Kasumi-1 (cell line): ENCODE measurements at regions not wholly inside any gene's neighbourhood (a gene's known extent, or its start where the extent isn't known, plus 50 kb on each side); places are given as distances from the start of the nearest gene placed in this dataset.

Experiments used
- DNase-seq, 2 experiments: peaks; one replicate each; lab custom pipeline; 2025; lab: John Stamatoyannopoulos, UW

DNA sequence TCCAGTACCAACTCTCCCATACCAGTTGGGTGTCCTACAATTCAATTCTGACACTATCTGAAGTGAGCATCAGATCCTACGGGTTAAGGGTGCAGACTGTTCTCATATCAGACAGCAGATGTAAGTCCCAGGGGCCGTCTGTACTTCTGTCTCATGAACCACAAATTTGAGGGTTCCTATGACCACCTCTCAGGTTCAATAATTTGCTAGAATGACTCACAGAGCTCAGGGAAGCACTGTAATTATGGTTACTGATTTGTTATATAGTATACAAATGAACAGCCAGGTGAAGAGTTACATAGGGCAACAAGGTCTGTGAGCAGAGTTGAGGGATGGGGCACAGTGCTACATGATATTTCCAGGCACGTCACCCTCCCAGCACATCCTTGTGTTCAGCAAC lies 499.1 kb downstream of the DMAC1 start:
- DNase-seq, result no peak

DNA sequence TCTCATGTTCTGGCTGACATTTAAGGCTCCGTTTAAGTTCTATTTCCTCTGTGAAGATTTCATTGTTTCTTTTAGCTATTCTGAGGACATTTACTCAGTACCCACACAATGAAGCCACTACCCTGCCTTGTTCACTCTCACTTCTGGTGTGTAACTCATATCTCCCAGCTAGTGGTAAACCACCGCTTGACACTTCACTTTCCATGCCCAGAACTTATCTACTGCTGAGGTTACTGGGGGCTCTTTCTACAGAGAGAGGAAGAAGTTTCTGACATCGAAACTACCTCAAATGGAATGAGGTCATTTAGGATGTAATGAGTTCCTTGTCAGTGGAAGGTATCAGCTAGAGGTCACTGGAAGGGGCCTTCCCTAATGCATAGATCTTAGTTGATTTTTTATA lies 501.5 kb downstream of the DMAC1 start:
- no peak for DNase-seq

DNA sequence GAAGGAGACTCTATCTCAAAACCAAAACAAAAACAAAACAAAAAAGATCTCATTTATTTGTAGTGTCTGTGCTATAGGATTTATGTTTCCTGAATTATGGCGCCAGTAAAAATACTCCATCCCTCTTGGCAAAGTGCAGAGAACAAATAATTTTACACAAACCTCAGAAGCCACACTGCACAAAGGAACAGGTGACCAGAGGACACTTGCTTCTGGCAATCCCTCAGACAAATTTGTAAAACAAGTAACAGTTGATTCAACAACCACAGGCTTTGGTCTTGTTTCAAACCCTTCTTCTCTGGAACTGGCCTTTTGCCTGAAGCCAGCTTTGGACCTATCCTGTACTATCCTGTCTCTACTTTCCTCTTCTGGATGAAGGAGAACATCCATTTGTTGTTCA lies 502.1 kb downstream of the DMAC1 start:
- no peak for DNase-seq

DNA sequence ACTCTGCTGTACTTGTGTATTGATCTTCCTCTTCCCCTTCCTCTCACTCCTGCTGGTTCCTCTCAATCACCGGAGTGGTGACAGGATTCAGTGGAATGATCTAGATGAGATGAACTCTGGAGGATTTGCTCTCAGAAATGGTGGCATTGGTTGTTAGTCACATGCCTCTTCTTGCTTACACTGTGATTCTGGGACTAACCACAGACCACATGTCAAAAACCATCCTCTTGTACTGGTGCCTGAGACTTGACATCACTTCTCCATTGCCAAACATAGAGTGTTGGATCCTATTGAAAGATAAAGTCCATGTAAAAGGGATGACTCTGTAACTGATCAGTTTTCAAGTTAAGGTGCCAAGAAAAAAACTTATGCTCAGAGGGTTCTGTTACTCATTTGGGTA lies 506.5 kb downstream of the DMAC1 start:
- no peak for DNase-seq

DNA sequence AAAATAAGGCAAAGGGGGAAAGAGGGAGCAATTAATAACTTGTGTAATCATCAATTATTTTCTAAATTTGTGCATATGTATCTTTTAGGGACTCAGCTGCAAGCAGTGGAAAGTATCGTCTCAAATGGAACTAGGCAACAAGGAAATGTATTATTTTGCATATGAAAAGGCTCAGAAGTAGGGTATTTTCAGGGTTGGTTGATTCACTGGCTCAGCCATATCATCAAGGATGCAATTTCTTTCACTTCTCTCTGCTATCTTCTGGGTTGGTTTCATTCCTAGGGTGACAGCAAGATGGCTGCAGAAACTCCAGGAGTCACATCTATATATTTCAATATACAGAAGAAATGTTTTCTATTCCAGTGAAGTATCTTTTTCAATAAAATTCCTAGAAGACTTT lies 509.8 kb downstream of the DMAC1 start:
- DNase-seq, result no peak

DNA sequence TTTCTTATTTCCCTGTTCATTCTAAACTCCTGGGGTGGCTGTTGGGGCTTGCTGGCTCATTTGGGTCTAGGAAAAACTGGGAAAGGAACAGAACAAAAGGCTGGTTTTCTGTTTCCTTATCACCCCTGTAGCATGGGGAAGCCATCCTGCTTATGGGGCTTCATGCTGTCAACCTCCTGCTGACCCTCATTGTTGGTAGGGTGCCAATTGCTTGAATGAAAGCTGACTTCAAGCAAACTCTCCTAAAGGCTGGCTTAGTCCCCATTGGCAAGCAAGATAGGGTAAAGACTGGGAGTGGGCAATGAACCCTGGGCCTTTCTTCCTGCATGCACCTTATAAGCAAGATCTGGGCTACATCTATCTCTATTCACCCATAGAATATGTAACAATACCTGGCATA lies 511.6 kb downstream of the DMAC1 start:
- DNase-seq, result no peak

DNA sequence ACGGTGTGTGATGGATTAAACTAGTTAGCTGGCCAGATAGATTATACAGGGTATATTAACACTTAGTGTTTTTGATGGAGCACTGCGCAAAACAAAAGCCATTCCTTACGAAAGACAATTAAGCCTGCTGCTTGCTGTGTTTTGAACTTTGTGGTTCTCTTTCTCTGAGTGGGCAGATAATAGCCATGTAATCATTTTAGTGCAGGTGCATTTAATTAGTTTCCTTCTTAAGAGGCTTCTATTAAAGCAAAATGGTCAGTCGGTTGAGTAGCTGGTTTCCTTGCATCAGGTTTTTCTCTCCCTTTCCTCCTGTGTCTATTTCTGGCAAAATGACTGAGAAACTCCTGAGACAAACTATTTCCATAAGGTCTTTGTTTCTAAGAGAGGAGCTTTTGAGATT lies 512.5 kb downstream of the DMAC1 start:
- no peak for DNase-seq

DNA sequence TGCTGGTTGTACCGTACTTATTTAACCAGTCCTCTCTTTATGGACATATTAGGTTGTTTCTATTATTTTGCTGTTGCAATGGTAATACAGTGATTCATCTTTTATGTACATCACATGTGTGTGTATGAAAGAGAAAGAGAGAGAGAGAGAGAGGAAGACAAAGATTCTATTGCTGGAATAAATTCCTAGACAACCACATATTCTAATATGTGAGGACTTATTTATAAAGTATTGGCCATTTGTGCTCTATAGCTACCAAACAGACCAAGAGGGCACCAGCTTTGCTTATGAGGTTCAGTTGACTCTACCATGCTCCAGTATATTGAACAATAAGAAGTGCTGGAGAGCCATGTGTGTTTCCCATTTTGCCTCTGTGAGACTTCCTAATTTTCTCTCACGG lies 513.5 kb downstream of the DMAC1 start:
- DNase-seq, result no peak

DNA sequence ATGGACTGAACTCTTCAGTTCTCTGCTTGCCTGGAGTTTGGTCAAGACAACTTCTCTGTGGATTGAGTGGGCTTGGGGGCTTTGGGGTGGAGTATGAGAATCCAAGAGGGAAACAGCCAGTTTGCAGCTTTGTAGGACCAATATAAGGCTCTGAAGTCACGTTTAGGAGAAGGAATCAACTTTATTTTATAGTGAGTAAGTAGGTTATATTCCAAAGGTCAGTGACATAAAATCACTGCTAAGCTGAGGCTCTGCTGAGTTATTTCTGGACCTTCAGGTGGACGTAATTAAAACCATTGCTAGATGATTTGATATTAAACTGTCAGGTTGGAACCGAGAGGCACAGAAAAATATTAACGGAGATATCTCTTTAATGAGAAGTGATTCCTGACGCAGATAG lies 514.4 kb downstream of the DMAC1 start:
- DNase-seq, result no peak

DNA sequence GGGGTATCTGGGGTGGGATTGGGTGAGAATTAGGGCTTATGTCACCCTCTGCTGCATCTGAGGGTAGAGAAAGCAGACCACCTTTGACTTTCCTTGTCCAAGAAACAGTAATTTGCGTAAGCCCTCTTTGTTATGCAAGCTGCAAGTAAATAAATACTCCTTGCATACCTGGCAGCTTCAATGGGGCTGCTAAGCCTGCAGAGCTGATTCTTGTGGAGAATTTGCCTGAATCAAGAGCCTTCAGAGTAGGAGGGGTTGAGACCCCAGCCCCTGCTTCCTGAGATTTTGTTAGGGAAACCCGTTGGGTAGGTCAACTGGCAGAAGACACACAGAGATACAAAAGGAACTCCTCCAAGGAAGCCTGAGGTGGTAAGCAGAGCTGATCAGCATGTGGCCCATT lies 515.1 kb downstream of the DMAC1 start:
- DNase-seq, result no peak

DNA sequence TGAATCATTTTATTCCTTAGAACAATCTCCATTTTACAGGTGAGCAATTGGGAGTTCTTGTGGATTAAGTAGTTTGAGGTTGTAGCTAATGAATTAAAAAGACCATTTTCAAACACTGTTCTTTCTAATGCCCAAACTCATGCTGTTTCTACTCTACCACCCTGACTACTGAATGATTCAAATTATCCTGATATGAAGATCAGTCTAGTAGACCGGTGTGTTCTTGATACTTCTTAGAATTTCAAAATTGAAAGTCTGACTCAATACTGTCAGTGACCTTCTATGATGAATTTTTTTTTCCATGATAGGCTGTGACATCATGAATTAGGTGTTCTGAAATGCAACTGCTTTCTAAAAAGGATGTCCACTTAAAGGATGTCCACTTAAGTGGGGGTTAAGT lies 515.5 kb downstream of the DMAC1 start:
- DNase-seq, result no peak

DNA sequence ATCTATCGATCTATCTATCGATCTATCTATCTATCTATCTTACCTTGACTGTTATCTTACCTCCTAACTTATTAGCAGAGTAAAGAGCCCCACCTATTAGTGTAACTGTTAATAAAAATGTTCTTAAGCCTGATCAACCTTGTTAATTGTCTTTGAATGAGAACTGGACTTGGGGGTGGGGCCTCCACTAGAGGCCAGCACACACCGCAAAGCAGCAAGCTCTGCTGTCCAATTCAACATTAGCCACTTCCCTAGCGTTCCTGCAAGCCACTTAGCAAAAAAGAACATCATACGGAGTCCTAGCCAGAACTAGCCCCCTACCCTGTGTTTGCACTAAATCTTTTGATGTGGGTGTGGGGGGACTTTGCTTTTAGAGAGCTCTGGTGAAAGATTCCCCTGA lies 515.8 kb downstream of the KDM4C start:
- DNase-seq, result no peak

DNA sequence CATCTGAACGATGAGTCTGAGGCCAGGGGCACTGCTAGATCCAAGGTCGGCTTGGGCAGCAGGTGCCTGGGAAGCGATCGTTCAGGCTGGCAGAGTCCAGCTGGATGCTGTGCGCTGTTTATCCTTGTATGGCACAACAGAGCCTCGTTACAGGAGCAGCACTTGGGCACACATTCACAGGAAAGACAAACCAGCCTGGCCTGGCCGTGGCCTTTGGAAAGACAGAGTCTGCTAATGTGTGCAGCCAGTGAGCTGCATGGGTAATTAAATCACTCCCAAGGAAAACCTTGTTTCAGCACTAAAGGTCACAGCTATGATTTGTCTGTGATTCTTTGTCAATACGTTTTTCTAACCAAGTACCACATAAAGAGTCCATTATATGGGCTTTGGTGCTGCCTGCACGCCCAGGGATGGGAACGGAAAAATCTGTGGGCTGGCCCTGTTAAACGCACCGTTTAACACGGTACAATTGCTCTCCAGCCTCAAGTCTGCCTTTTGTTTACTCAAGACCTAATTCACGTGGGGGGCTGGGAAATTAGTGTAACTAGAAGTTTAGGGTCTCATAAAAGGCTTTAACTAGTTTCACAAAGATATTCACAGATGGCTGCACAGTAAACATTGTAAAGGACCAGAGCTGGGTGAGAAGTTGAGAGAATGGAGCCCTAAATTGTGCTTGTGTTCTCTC lies 509.3 kb downstream of the KDM4C start:
- DNase-seq, result no peak

DNA sequence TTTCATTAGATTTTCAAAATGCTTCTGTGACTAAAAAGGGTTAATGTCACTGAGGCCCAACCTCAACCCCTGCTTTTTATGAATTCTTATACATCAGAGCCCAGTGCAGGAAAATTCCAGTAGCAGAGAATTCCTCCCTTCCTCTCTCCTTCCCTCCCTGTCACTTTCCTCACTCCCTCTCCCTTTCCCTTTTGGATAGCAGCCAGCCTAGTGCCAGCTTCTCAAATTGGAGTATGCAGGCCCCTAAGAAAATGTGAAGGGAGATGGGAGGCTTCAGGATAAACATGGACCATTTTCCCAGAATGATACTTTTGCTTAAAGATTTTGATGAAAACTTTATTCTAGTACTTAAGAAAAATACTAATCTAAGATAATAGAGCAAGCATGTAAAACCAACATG lies 507.4 kb downstream of the KDM4C start:
- DNase-seq, result no peak

DNA sequence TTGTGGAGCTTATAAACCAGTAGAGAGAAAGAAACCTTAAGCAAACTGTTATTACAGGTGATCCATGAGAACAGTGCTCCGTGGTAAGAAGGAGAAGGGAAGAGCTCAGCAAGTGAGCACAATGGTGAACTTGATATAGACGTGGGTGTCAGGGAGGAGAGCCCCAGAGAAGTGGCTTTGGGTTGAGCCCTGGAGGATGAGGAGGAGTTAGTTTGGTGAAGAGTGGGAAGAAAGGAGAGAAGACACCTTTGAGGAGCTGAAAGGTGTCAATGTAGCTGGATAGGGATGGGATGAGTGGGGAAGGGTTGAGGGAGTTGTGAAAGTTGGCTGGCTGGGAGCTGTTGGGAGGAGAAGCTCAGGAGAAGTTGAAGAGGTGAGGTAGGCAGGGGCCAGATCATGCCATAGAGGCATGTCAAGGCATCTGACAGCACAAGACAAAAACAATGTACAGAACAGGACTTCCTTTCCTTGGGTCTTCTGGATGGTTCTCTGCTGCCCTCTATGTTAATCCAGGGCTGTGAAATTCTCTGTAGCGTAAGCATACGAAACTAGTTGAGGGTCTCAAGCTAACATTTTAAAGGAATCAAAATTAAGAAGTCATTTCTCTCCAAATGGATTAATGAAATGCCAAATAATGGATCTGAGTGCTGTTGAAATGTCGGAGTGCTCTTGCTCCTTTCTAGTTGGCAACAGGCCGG lies 501.9 kb downstream of the KDM4C start:
- DNase-seq, result no peak

DNA sequence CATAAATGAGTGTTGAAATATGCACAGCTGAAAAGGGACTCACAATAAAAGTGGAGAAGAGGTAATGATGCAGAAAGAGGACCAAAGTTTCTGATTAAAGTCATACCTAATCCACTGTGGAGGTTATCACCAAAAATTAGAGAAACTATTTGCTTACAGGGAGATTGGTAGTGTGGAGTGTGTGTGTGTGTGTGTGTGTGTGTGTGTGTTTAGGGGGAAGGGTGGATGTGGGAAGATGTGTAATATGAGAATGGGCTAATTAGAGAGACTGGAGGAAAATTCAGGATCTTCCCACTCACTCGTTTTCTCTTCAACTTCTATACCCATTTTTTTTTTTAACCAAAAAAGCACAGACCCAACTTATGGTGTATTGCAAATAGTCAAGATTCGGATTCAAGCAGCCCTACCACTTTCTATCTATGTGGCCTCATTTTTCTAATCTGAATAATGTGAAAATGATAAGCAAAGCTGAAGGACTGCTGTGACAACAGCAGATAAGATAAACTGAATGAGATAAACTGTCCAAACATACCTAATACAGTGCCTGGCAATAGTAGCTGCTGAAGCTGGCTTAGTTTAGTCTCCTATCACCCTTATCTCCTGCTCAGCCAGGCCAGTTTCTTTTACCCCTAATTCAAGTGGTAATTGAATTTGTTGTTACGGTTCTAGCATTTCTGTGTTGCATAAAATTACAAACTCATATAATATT lies 501.1 kb downstream of the KDM4C start:
- no peak for DNase-seq

DNA sequence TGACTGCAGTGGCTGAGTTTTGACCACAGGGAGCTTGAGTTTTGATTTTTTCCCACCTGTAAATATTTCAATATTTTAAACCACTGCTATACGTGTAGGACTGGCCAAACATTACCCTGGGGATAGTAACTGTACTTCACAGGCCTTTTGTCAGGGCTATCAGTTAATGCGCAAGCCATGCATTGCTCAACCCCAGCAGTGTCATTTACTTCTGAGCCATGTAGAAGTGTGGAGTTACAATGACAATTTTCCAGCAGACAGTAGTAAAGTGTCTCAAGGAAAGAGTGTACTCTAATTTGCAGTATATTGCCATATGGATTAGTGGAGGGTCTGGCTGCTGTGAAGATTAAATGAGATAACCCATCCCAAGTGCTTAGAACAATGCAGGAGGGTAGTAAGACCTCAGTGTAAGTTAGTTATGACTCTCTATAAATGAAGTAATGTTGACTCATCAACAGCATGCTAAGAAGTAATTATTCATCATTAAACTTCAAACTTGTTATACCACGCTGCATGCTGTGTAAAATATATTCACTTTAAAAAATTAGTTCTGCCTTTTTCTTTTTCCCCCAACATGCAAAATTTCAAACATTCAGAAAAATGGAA lies 489.2 kb downstream of the KDM4C start:
- no peak for DNase-seq

DNA sequence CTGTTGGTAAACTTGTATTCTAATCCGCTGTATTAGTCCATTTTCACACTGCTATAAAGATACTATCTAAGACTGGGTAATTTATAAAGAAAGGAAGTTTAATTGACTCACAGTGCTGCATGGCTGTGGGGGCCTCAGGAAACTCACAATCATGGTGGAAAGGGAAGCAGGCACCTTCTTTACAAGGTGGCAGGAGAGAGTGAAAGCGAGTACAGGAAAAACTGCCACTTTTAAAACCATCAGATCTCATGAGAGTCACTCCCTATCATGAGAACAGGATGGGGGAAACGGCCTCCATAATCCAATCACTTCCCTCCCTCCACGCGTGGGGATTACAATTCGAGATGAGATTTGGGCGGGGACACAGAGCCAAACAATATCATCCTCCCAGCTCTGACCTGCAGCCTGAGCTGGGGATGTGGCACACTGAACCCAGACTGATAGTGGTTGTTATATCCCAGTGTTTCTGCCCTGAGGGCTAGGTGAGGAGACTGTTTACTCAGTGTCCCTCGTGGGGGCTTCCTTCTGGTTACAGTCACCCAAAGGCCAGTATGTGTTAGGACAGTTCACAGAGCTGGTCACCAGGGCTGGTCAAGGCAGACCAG lies 488.3 kb downstream of the KDM4C start:
- DNase-seq, result no peak

DNA sequence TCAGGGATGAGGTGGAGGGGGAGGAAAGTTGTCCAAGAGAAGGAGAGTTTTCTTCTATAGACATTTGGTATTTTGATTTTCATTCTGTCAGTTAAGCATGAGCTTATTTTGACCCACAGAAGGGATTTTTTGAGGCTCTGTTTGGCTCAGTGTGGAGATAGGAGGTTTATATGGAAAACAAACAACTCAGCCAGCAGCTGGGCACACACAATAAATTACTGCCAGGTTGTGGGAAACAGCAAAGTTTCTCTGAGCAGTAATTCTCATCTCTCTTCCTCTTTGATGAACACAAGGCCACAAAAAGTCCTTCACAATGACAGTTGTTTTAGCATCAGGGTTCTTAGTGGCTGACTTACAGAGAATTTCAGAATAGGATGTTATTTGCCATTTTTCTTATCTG lies 486.1 kb downstream of the KDM4C start:
- DNase-seq, result no peak

DNA sequence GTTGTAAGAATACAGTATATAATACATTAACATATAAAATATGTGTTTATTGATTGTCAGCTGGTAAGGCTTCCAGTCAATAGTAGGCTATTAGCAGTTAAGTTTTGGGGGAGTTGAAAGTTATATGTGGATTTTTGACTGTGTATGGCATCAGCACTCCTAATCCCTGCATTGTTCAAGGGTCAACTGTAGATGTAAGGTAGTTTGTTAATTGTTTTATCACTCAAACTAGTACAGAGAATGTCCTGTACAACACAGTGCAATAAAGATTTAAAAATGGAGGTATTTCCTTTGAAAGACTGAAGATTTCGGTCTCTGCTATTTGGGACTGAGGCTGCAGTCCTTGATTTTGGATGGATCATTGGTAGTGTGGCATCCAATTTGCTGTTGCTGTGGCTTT lies 484.4 kb downstream of the KDM4C start:
- DNase-seq, result no peak

DNA sequence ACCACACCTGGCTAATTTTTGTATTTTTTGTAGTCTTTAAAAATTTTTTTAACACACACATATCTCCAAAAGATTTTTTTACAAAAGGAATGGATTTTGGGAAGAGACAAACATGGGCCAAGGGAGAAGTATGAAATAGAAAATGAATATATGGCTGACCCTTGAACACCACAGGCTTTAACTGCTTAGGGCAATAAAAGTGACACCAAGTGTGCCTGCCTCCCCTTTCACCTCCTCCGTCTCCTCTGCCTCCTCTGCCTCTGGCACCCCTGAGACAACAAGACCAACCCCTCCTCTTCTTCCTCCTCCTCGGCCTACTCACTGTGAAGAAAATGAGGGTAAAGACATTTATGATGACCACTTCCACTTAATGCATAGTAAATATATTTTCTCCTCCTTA lies 483.9 kb downstream of the KDM4C start:
- no peak for DNase-seq

DNA sequence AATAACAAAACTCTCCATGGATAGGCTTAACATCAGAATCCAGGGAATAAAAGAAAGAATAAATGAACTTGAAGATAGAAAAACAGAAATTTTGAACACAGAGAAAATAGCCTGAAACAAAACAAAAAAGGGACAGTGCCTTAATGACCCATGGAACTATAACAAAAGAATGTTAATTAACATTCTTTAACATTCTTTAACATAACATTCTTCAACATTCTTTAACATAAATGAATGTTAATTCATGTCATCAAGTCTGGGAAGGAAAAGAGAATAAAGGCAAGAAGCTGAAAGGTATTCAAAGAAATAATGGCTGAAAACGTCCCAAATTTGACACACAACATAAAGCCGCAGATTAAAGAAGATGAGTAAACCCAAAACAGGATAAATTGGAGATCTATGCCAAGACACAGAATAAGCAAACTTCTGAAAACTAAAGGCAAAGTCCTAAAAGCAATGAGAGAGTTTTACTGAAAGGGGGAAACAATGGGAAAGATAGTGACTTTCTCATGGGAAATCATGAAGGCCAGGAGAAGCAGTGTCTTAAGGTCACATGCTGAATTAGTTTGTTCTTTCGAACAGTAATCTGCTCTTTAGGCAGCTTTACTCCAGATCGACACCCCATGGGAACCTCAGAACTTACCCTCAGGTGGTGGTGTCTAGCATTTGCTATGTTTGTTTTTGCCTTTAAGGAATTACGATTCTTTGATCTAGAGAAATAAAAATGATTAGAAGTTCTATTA lies 483.0 kb downstream of the KDM4C start:
- DNase-seq, result no peak
